ENCODE measurements at regions not wholly inside any gene's neighbourhood (a gene's known extent, or its start where the extent isn't known, plus 50 kb on each side); places are given as distances from the start of the nearest gene placed in this dataset.

DNA sequence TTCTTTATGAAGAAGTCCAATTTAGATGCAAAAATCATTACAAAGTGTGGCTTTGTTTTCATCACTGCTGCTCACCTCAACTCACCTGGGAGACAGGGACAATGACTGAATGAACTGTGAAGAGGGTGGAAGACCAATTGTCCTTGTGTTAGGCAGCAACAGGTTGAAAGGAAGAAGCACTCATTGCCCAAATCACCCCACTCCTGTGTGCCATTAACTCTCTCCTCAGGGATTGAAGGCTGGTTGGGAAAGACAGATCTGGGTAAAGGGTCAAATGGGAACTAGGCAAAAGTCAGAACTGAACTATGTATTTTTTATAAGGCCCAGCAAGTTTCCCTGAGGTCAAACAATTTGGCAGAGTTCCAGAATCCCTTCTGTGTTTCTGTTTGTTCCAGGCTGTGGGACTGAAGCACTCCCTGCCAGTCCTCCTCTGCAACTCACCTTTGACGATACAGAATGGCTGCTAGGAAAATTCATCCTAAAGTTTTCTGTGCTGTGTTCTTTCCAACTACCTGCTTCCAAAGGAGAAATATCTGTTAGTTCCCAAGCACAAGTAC is 68.6 kb upstream of the CCDC39 start:
- TF ChIP-seq, protein P1, sequence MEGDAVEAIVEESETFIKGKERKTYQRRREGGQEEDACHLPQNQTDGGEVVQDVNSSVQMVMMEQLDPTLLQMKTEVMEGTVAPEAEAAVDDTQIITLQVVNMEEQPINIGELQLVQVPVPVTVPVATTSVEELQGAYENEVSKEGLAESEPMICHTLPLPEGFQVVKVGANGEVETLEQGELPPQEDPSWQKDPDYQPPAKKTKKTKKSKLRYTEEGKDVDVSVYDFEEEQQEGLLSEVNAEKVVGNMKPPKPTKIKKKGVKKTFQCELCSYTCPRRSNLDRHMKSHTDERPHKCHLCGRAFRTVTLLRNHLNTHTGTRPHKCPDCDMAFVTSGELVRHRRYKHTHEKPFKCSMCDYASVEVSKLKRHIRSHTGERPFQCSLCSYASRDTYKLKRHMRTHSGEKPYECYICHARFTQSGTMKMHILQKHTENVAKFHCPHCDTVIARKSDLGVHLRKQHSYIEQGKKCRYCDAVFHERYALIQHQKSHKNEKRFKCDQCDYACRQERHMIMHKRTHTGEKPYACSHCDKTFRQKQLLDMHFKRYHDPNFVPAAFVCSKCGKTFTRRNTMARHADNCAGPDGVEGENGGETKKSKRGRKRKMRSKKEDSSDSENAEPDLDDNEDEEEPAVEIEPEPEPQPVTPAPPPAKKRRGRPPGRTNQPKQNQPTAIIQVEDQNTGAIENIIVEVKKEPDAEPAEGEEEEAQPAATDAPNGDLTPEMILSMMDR (conservative IDR thresholded peaks at IDR 0.05 in 1 of 2, IDR thresholded peaks at IDR 0.05 in 1 of 2; ENCODE audit: low read depth in 1 of 2, low read length in 2 of 2) = no peak
- TF ChIP-seq EZH2 (IDR thresholded peaks at IDR 0.05; ENCODE audit: low read length, missing control alignments) = no peak

Measured in fibroblast of lung (primary cell).